GM13976 (cell line): ENCODE measurements at regions not wholly inside any gene's neighbourhood (a gene's known extent, or its start where the extent isn't known, plus 50 kb on each side); places are given as distances from the start of the nearest gene placed in this dataset.

ENCODE experiments used
- DNase-seq: peaks from one replicate; pipeline ENCODE4 v3.0.0; 2012; ENCODE audit warnings: low spot score
- CTCF ChIP-seq: IDR thresholded peaks from 2 replicates; pipeline ENCODE4 v1.5.1; 2012; ENCODE audit warnings: borderline replicate concordance, mild to moderate bottlenecking; ENCODE audit not compliant: insufficient read depth; ENCODE audit errors: extremely low read depth, missing control alignments, control extremely low read depth
- in situ Hi-C: fragments of 300-500 bp; cut with MboI; formaldehyde crosslinking; loops from one replicate; pipeline ENCODE4 v1.12.0; 2022; ENCODE audit warnings: low sequenced_read_pairs, mixed read lengths, inconsistent platforms; ENCODE audit not compliant: unreplicated experiment

DNA sequence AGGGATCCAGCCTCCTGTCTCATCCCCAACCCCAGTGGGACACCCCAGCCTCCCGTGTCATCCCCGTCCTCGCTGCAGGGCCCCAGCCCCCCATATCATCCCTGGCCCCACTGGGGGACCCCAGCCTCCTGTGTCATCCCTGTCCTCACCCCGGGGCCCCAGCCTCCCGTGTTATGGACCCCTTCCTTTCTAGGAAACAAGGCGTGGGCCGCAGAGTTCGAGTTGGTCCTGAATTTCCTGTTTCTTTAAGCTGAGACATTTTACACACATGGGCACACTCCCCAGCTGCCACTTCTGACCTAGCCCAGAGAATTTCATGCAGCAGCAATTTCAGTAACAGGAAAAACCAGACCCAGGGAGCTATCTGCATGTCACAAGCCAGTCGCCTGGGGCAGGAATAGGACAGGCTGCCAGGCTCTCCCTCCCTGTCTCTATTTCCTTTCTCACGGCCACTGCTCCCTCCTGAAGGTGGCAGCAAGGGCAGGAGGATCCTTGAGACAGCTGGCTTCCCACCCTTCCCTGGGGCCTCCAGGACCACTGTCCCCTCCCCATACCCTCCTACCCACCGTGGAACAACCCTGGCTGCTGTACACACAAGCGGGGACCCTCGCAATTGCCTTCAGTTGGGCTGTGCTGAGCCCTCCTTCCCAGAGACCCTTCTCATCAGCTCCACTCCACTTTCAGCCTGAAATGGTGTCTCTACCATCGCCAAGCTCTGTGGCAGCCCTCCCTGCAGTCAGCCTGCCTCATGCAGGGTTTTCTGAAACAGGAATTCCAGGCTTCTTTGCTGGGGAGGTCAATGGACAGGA is 141.9 kb upstream of the ID2 start:
- no peak for DNase-seq
- no peak for TF ChIP-seq CTCF
- in situ Hi-C loops: no loop called here

- no peak for TF ChIP-seq CTCF
- DNase-seq: no peak
- in situ Hi-C loops: no loop called here
These were observed 141.3 kb upstream of the ID2 start for GRCh38 chr2:8540552-8541055.

- TF ChIP-seq CTCF: no peak
- no peak for DNase-seq
- in situ Hi-C loops: no loop called here
These were observed 140.6 kb upstream of the ID2 start for GRCh38 chr2:8541223-8541622.

DNA sequence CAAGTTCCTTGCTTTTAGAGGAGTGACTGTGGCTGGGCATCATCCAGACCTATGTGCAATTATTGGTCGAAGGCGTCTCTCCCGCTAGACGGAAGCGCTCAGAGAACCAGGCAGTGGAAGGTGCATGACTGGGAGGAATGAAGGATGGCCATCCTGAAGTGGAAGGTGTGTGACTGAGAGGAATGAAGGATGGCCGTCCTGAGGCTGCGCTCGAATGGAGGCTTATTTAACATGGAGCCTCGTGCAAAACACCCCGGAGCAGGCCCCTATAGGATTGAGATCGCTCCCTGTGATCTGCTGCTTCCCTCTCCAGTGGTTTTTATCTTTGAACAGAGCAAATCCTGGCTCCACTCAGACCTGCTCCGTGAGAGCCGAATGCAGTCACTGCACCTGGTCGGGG is 140.2 kb upstream of the ID2 start:
- no peak for TF ChIP-seq CTCF
- no peak for DNase-seq
- in situ Hi-C loops: no loop called here

DNA sequence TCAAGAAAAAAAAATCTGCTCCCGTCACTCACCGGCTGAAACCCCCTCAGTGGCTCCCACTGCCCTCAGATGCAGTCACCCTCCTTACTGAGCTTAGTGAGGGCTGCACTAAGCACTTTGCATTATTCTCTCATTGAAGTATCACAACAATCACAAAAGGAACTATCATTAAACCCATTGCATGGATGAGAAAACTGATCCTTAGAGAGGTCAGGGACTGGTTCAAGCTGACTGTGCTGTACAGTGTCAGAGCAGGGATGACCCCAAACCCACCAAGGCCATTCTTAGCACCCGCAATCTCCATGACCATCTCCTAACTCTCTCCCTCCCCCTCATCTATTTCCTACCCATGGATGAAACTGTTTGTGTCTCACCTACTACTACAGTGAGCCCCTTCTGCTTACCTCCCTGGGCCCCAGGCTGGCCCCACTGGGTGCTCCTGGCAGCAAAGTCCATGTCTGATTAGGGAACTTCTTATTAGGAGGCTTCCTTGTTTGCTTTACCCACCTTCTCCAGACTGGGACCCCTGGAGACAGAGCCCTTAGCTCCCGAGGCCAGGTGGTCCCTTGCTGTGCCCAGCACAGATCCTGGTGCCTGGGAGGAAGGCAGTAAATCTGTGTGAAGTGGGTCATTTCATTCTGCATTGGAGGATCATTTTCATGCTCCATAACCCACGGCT is 139.3 kb upstream of the ID2 start:
- DNase-seq: no peak
- no peak for TF ChIP-seq CTCF
- in situ Hi-C loops: no loop called here

- TF ChIP-seq CTCF: no peak
- in situ Hi-C loops: no loop called here
- DNase-seq: no peak
These were observed 138.8 kb upstream of the ID2 start for GRCh38 chr2:8543060-8543382.
